ENCODE measurements at regions not wholly inside any gene's neighbourhood (a gene's known extent, or its start where the extent isn't known, plus 50 kb on each side); places are given as distances from the start of the nearest gene placed in this dataset.

- no peaks in the 10 kb centered on the region for H3K9me3 ChIP-seq (ENCODE audit: low read length)
- H3K27ac ChIP-seq (ENCODE audit: low read length): no peak overlapping the region
- H3K36me3 ChIP-seq (ENCODE audit: insufficient read depth, low read length): no peaks in the 10 kb centered on the region
- no peaks in the 10 kb centered on the region for H3K9me2 ChIP-seq (replicated peaks; ENCODE audit: insufficient read depth, low read length)
- no peaks in the 10 kb centered on the region for H4K20me1 ChIP-seq (ENCODE audit: insufficient read depth, low read depth, low read length)
- no peaks in the 10 kb centered on the region for H3K27me3 ChIP-seq (ENCODE audit: low read length)
- H3K9ac ChIP-seq (ENCODE audit: low read length): no peak overlapping the region
- H3K79me2 ChIP-seq (ENCODE audit: low read length): no peaks in the 10 kb centered on the region
- no peaks in the 10 kb centered on the region for H3K4me1 ChIP-seq (ENCODE audit: low read length)
- DNase-seq: no peak
- no peak overlapping the region for H2AFZ ChIP-seq (ENCODE audit: low read length)
- no peak overlapping the region for H3K4me2 ChIP-seq (ENCODE audit: low read depth, low read length, poor library complexity, severe bottlenecking)
- H3K4me3 ChIP-seq (ENCODE audit: low read length): no peak overlapping the region
These were observed 320.5 kb upstream of the TET2 start for GRCh38 chr4:104826171-104826570.

GRCh38 chr4:104829761-104830160 lies 316.9 kb upstream of the TET2 start:
- H3K4me2 ChIP-seq (ENCODE audit: low read depth, low read length, poor library complexity, severe bottlenecking): no peak overlapping the region
- H3K4me3 ChIP-seq (ENCODE audit: low read length): no peak overlapping the region
- no peak overlapping the region for H3K27ac ChIP-seq (ENCODE audit: low read length)
- no peaks in the 10 kb centered on the region for H3K9me3 ChIP-seq (ENCODE audit: low read length)
- H3K9ac ChIP-seq (ENCODE audit: low read length): no peak overlapping the region
- no peaks in the 10 kb centered on the region for H3K27me3 ChIP-seq (ENCODE audit: low read length)
- DNase-seq: no peak
- no peaks in the 10 kb centered on the region for H4K20me1 ChIP-seq (ENCODE audit: insufficient read depth, low read depth, low read length)
- no peaks in the 10 kb centered on the region for H3K9me2 ChIP-seq (replicated peaks; ENCODE audit: insufficient read depth, low read length)
- H3K36me3 ChIP-seq (ENCODE audit: insufficient read depth, low read length): no peaks in the 10 kb centered on the region
- no peaks in the 10 kb centered on the region for H3K4me1 ChIP-seq (ENCODE audit: low read length)
- no peaks in the 10 kb centered on the region for H3K79me2 ChIP-seq (ENCODE audit: low read length)
- H2AFZ ChIP-seq (ENCODE audit: low read length): no peak overlapping the region

GRCh38 chr4:104848597-104849225 lies 298.0 kb upstream of the TET2 start:
- Histone ChIP-seq H3K36me3 (ENCODE audit: insufficient read depth, low read length) (no peaks in the 10 kb centered on the region), H2AFZ (ENCODE audit: low read length) (no peak overlapping the region), H3K79me2 (ENCODE audit: low read length) (no peaks in the 10 kb centered on the region), H3K4me1 (ENCODE audit: low read length) (no peaks in the 10 kb centered on the region), H3K9me2 (replicated peaks; ENCODE audit: insufficient read depth, low read length) (no peaks in the 10 kb centered on the region), H3K27me3 (ENCODE audit: low read length) (no peaks in the 10 kb centered on the region), H4K20me1 (ENCODE audit: insufficient read depth, low read depth, low read length) (no peaks in the 10 kb centered on the region), H3K9me3 (ENCODE audit: low read length) (no peaks in the 10 kb centered on the region), H3K9ac (ENCODE audit: low read length) (no peak overlapping the region), H3K4me2 (ENCODE audit: low read depth, low read length, poor library complexity, severe bottlenecking) (no peak overlapping the region), H3K4me3 (ENCODE audit: low read length) (no peak overlapping the region), H3K27ac (ENCODE audit: low read length) (no peak overlapping the region)
- no peak for DNase-seq

GRCh38 chr4:104859601-104860237 lies 287.0 kb upstream of the TET2 start:
- no peaks in the 10 kb centered on the region for H3K27me3 ChIP-seq (ENCODE audit: low read length)
- H2AFZ ChIP-seq (ENCODE audit: low read length): no peak overlapping the region
- DNase-seq: no peak
- H3K4me1 ChIP-seq (ENCODE audit: low read length): peaks cover 3% of the 10 kb centered on the region; the same call in 1 of the 2 replicates
- no peak overlapping the region for H3K4me3 ChIP-seq (ENCODE audit: low read length)
- no peak overlapping the region for H3K9ac ChIP-seq (ENCODE audit: low read length)
- no peaks in the 10 kb centered on the region for H3K9me3 ChIP-seq (ENCODE audit: low read length)
- no peaks in the 10 kb centered on the region for H3K9me2 ChIP-seq (replicated peaks; ENCODE audit: insufficient read depth, low read length)
- H3K79me2 ChIP-seq (ENCODE audit: low read length): no peaks in the 10 kb centered on the region
- H3K27ac ChIP-seq (ENCODE audit: low read length): no peak overlapping the region
- H3K4me2 ChIP-seq (ENCODE audit: low read depth, low read length, poor library complexity, severe bottlenecking): no peak overlapping the region
- H3K36me3 ChIP-seq (ENCODE audit: insufficient read depth, low read length): no peaks in the 10 kb centered on the region
- H4K20me1 ChIP-seq (ENCODE audit: insufficient read depth, low read depth, low read length): no peaks in the 10 kb centered on the region

GRCh38 chr4:104860238-104861123 lies 286.2 kb upstream of the TET2 start:
- H3K4me3 ChIP-seq (ENCODE audit: low read length): no peak overlapping the region
- no peaks in the 10 kb centered on the region for H3K79me2 ChIP-seq (ENCODE audit: low read length)
- H3K9ac ChIP-seq (ENCODE audit: low read length): no peak overlapping the region
- no peaks in the 10 kb centered on the region for H3K36me3 ChIP-seq (ENCODE audit: insufficient read depth, low read length)
- H3K4me2 ChIP-seq (ENCODE audit: low read depth, low read length, poor library complexity, severe bottlenecking): no peak overlapping the region
- H3K9me3 ChIP-seq (ENCODE audit: low read length): no peaks in the 10 kb centered on the region
- no peaks in the 10 kb centered on the region for H3K27me3 ChIP-seq (ENCODE audit: low read length)
- no peak overlapping the region for H2AFZ ChIP-seq (ENCODE audit: low read length)
- H3K27ac ChIP-seq (ENCODE audit: low read length): no peak overlapping the region
- H3K4me1 ChIP-seq (ENCODE audit: low read length): peaks cover 3% of the 10 kb centered on the region; the same call in 1 of the 2 replicates
- H3K9me2 ChIP-seq (replicated peaks; ENCODE audit: insufficient read depth, low read length): no peaks in the 10 kb centered on the region
- DNase-seq: peak; percentile 91
- no peaks in the 10 kb centered on the region for H4K20me1 ChIP-seq (ENCODE audit: insufficient read depth, low read depth, low read length)

GRCh38 chr4:104866809-104867208 lies 279.9 kb upstream of the TET2 start:
- H3K4me2 ChIP-seq (ENCODE audit: low read depth, low read length, poor library complexity, severe bottlenecking): no peak overlapping the region
- H3K4me1 ChIP-seq (ENCODE audit: low read length): no peaks in the 10 kb centered on the region
- H3K36me3 ChIP-seq (ENCODE audit: insufficient read depth, low read length): no peaks in the 10 kb centered on the region
- no peak overlapping the region for H3K9ac ChIP-seq (ENCODE audit: low read length)
- no peaks in the 10 kb centered on the region for H3K9me2 ChIP-seq (replicated peaks; ENCODE audit: insufficient read depth, low read length)
- H3K9me3 ChIP-seq (ENCODE audit: low read length): no peaks in the 10 kb centered on the region
- H2AFZ ChIP-seq (ENCODE audit: low read length): no peak overlapping the region
- no peaks in the 10 kb centered on the region for H3K79me2 ChIP-seq (ENCODE audit: low read length)
- H3K27ac ChIP-seq (ENCODE audit: low read length): no peak overlapping the region
- no peak overlapping the region for H3K4me3 ChIP-seq (ENCODE audit: low read length)
- H4K20me1 ChIP-seq (ENCODE audit: insufficient read depth, low read depth, low read length): no peaks in the 10 kb centered on the region
- H3K27me3 ChIP-seq (ENCODE audit: low read length): no peaks in the 10 kb centered on the region
- DNase-seq: no peak

- Histone ChIP-seq H4K20me1 (ENCODE audit: insufficient read depth, low read depth, low read length) (no peaks in the 10 kb centered on the region), H3K4me2 (ENCODE audit: low read depth, low read length, poor library complexity, severe bottlenecking) (no peak overlapping the region), H3K27me3 (ENCODE audit: low read length) (no peaks in the 10 kb centered on the region), H3K27ac (ENCODE audit: low read length) (no peak overlapping the region), H3K9me3 (ENCODE audit: low read length) (no peaks in the 10 kb centered on the region), H3K9me2 (replicated peaks; ENCODE audit: insufficient read depth, low read length) (no peaks in the 10 kb centered on the region), H3K36me3 (ENCODE audit: insufficient read depth, low read length) (no peaks in the 10 kb centered on the region), H2AFZ (ENCODE audit: low read length) (no peak overlapping the region), H3K79me2 (ENCODE audit: low read length) (no peaks in the 10 kb centered on the region), H3K9ac (ENCODE audit: low read length) (no peak overlapping the region), H3K4me1 (ENCODE audit: low read length) (no peaks in the 10 kb centered on the region), H3K4me3 (ENCODE audit: low read length) (no peak overlapping the region)
- no peak for DNase-seq
These were observed 278.1 kb upstream of the TET2 start for GRCh38 chr4:104868533-104868932.

- no peak overlapping the region for H3K4me2 ChIP-seq (ENCODE audit: low read depth, low read length, poor library complexity, severe bottlenecking)
- no peak overlapping the region for H2AFZ ChIP-seq (ENCODE audit: low read length)
- H3K79me2 ChIP-seq (ENCODE audit: low read length): no peaks in the 10 kb centered on the region
- no peaks in the 10 kb centered on the region for H3K4me1 ChIP-seq (ENCODE audit: low read length)
- DNase-seq: no peak
- H3K9me3 ChIP-seq (ENCODE audit: low read length): no peaks in the 10 kb centered on the region
- no peaks in the 10 kb centered on the region for H4K20me1 ChIP-seq (ENCODE audit: insufficient read depth, low read depth, low read length)
- no peak overlapping the region for H3K4me3 ChIP-seq (ENCODE audit: low read length)
- no peak overlapping the region for H3K27ac ChIP-seq (ENCODE audit: low read length)
- H3K36me3 ChIP-seq (ENCODE audit: insufficient read depth, low read length): no peaks in the 10 kb centered on the region
- H3K27me3 ChIP-seq (ENCODE audit: low read length): no peaks in the 10 kb centered on the region
- H3K9ac ChIP-seq (ENCODE audit: low read length): no peak overlapping the region
- no peaks in the 10 kb centered on the region for H3K9me2 ChIP-seq (replicated peaks; ENCODE audit: insufficient read depth, low read length)
These were observed 277.7 kb upstream of the TET2 start for GRCh38 chr4:104868958-104869357.
